ENCODE measurements at regions not wholly inside any gene's neighbourhood (a gene's known extent, or its start where the extent isn't known, plus 50 kb on each side); places are given as distances from the start of the nearest gene placed in this dataset.

DNA sequence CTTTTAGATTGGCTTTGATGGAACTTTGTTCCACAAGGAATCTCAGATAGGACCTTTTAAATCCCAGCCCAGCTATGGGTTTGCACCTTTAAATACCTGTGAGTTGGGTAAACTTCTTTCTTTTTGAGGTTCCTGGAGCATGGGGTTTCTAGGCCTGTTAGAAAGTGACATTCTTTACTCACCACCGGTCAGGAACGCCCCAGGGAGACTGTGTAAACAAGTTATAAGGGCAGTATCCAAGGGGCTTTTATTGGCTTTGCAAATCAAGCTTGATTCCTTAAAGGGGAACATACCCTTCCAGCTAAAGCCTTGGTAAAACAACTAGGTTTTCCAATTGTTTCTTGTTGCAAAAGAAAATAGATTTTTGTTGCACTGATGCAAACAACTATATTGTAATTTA is 93.4 kb downstream of the TENT5D start:
- H3K4me2 ChIP-seq (ENCODE audit: low read length) = no peak overlapping the region
- H3K9ac ChIP-seq (ENCODE audit: low read length) = no peak overlapping the region
- no peaks in the 10 kb centered on the region for H4K20me1 ChIP-seq (ENCODE audit: insufficient read depth)
- no peaks in the 10 kb centered on the region for H3K79me2 ChIP-seq (replicated peaks; ENCODE audit: insufficient read depth, low read length)
- no peak overlapping the region for H3K27ac ChIP-seq (ENCODE audit: low read length)
- no peaks in the 10 kb centered on the region for H3K9me2 ChIP-seq (ENCODE audit: insufficient read depth, low read length)
- no peak overlapping the region for H2AFZ ChIP-seq (ENCODE audit: low read depth, low read length)
- H3K27me3 ChIP-seq (ENCODE audit: insufficient read depth, low read depth, low read length) = no peaks in the 10 kb centered on the region
- H3K4me3 ChIP-seq (ENCODE audit: low read length) = no peak overlapping the region
- TF ChIP-seq MXI1 (conservative IDR thresholded peaks at IDR 0.05; ENCODE audit: poor library complexity, severe bottlenecking) = no peak
- TF ChIP-seq SMC3 (conservative IDR thresholded peaks at IDR 0.05; ENCODE audit: poor library complexity) = no peak
- no peak for TF ChIP-seq RAD21 (conservative IDR thresholded peaks at IDR 0.05)
- no peak for TF ChIP-seq POLR2AphosphoS5 (IDR thresholded peaks at IDR 0.05)
- no peak for TF ChIP-seq EP300 (conservative IDR thresholded peaks at IDR 0.05; ENCODE audit: poor library complexity, severe bottlenecking)
- TF ChIP-seq, protein P1, sequence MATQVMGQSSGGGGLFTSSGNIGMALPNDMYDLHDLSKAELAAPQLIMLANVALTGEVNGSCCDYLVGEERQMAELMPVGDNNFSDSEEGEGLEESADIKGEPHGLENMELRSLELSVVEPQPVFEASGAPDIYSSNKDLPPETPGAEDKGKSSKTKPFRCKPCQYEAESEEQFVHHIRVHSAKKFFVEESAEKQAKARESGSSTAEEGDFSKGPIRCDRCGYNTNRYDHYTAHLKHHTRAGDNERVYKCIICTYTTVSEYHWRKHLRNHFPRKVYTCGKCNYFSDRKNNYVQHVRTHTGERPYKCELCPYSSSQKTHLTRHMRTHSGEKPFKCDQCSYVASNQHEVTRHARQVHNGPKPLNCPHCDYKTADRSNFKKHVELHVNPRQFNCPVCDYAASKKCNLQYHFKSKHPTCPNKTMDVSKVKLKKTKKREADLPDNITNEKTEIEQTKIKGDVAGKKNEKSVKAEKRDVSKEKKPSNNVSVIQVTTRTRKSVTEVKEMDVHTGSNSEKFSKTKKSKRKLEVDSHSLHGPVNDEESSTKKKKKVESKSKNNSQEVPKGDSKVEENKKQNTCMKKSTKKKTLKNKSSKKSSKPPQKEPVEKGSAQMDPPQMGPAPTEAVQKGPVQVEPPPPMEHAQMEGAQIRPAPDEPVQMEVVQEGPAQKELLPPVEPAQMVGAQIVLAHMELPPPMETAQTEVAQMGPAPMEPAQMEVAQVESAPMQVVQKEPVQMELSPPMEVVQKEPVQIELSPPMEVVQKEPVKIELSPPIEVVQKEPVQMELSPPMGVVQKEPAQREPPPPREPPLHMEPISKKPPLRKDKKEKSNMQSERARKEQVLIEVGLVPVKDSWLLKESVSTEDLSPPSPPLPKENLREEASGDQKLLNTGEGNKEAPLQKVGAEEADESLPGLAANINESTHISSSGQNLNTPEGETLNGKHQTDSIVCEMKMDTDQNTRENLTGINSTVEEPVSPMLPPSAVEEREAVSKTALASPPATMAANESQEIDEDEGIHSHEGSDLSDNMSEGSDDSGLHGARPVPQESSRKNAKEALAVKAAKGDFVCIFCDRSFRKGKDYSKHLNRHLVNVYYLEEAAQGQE (IDR thresholded peaks at IDR 0.05; ENCODE audit: borderline replicate concordance) = no peak
- no peak for TF ChIP-seq TAF1 (IDR thresholded peaks at IDR 0.05; ENCODE audit: low read depth)
- TF ChIP-seq EZH2 (IDR thresholded peaks at IDR 0.05; ENCODE audit: borderline replicate concordance, insufficient read depth, low read length, poor library complexity, severe bottlenecking) = no peak
- TF ChIP-seq, protein P2, sequence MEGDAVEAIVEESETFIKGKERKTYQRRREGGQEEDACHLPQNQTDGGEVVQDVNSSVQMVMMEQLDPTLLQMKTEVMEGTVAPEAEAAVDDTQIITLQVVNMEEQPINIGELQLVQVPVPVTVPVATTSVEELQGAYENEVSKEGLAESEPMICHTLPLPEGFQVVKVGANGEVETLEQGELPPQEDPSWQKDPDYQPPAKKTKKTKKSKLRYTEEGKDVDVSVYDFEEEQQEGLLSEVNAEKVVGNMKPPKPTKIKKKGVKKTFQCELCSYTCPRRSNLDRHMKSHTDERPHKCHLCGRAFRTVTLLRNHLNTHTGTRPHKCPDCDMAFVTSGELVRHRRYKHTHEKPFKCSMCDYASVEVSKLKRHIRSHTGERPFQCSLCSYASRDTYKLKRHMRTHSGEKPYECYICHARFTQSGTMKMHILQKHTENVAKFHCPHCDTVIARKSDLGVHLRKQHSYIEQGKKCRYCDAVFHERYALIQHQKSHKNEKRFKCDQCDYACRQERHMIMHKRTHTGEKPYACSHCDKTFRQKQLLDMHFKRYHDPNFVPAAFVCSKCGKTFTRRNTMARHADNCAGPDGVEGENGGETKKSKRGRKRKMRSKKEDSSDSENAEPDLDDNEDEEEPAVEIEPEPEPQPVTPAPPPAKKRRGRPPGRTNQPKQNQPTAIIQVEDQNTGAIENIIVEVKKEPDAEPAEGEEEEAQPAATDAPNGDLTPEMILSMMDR (IDR thresholded peaks at IDR 0.05; ENCODE audit: poor library complexity, severe bottlenecking) = no peak
- no peaks in the 10 kb centered on the region for H3K9me3 ChIP-seq (ENCODE audit: low read length)
- no peaks in the 10 kb centered on the region for H3F3A ChIP-seq (ENCODE audit: insufficient read depth, low read length, poor library complexity, severe bottlenecking)
- H3K36me3 ChIP-seq (ENCODE audit: insufficient read depth, low read length) = no peaks in the 10 kb centered on the region

DNA sequence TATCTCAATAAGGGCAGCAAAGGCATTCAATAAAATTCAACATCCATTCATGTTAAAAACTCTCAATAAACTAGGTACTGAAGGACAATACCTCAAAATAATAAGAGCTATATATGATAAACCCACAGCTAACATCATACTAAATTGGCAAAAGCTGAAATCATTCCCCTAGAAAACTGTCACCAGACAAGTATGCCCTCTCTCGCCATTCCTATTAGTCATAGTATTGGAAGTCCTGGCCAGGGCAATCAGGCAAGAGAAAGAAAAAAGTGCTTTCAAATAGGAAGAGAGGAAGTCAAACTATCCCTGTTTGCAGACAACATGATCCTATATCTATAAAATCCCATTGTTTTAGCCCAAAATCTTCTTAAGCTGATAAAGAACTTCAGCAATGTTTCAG is 116.8 kb downstream of the TENT5D start:
- no peak overlapping the region for H3K4me3 ChIP-seq (ENCODE audit: low read length)
- H2AFZ ChIP-seq (ENCODE audit: low read depth, low read length) = no peak overlapping the region
- no peak overlapping the region for H3K4me2 ChIP-seq (ENCODE audit: low read length)
- H3K27ac ChIP-seq (ENCODE audit: low read length) = no peak overlapping the region
- no peaks in the 10 kb centered on the region for H3K36me3 ChIP-seq (ENCODE audit: insufficient read depth, low read length)
- no peaks in the 10 kb centered on the region for H4K20me1 ChIP-seq (ENCODE audit: insufficient read depth)
- H3F3A ChIP-seq (ENCODE audit: insufficient read depth, low read length, poor library complexity, severe bottlenecking) = no peaks in the 10 kb centered on the region
- H3K79me2 ChIP-seq (replicated peaks; ENCODE audit: insufficient read depth, low read length) = no peaks in the 10 kb centered on the region
- no peaks in the 10 kb centered on the region for H3K27me3 ChIP-seq (ENCODE audit: insufficient read depth, low read depth, low read length)
- TF ChIP-seq EP300 (conservative IDR thresholded peaks at IDR 0.05; ENCODE audit: poor library complexity, severe bottlenecking) = no peak
- TF ChIP-seq MXI1 (conservative IDR thresholded peaks at IDR 0.05; ENCODE audit: poor library complexity, severe bottlenecking) = no peak
- TF ChIP-seq, protein P1 (IDR thresholded peaks at IDR 0.05; ENCODE audit: borderline replicate concordance) = no peak
- H3K9ac ChIP-seq (ENCODE audit: low read length) = no peak overlapping the region
- no peaks in the 10 kb centered on the region for H3K9me2 ChIP-seq (ENCODE audit: insufficient read depth, low read length)
- no peaks in the 10 kb centered on the region for H3K9me3 ChIP-seq (ENCODE audit: low read length)
